C4-2B (cell line): ENCODE measurements at regions not wholly inside any gene's neighbourhood (a gene's known extent, or its start where the extent isn't known, plus 50 kb on each side); places are given as distances from the start of the nearest gene placed in this dataset.

Experiments
- ZFX ChIP-seq: fragments of 450-650 bp; IDR thresholded peaks from 2 replicates; pipeline ENCODE4 v1.6.1; 2017
- TF ChIP-seq, protein P1 (sequence below): fragments of 450-650 bp; conservative IDR thresholded peaks from 2 replicates; pipeline ENCODE4 v1.5.1; 2017; ENCODE audit warnings: mild to moderate bottlenecking

DNA sequence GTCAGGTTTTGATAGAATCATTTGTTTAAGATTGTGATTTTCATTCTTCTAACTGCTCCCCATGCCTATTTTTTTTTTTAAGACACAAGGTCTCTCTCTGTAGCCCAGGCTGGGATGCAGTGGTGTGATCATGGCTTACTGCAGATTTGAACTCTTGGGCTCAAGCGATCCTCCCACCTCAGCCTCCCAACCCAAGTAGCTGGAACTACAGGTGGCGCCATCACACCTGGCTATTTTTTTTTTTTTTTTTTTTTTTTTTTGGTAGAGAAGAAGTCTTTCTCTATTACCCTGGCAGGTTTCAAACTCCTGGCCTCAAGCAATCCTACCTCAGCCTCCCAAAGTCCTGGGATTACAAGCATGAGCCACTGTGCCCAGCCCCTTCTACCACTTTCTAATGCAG is 223.3 kb downstream of the CBLN1 start:
- TF ChIP-seq ZFX: no peak
- TF ChIP-seq, protein P1, sequence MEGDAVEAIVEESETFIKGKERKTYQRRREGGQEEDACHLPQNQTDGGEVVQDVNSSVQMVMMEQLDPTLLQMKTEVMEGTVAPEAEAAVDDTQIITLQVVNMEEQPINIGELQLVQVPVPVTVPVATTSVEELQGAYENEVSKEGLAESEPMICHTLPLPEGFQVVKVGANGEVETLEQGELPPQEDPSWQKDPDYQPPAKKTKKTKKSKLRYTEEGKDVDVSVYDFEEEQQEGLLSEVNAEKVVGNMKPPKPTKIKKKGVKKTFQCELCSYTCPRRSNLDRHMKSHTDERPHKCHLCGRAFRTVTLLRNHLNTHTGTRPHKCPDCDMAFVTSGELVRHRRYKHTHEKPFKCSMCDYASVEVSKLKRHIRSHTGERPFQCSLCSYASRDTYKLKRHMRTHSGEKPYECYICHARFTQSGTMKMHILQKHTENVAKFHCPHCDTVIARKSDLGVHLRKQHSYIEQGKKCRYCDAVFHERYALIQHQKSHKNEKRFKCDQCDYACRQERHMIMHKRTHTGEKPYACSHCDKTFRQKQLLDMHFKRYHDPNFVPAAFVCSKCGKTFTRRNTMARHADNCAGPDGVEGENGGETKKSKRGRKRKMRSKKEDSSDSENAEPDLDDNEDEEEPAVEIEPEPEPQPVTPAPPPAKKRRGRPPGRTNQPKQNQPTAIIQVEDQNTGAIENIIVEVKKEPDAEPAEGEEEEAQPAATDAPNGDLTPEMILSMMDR: peak; percentile 23; the same call in 1 of the 2 replicates
